ENCODE measurements at regions not wholly inside any gene's neighbourhood (a gene's known extent, or its start where the extent isn't known, plus 50 kb on each side); places are given as distances from the start of the nearest gene placed in this dataset.

GRCh38 chr1:56331892-56332567, 247.3 kb downstream of the PLPP3 start (continued):
- TF ChIP-seq TRIM22 (IDR thresholded peaks at IDR 0.05) (no peak), MTA1 (CRISPR knock-in tag; IDR thresholded peaks at IDR 0.05; ENCODE audit: borderline replicate concordance) (no peak), FOXO1 (CRISPR knock-in tag; IDR thresholded peaks at IDR 0.05) (peak; percentile 87), SNAI1 (CRISPR knock-in tag; IDR thresholded peaks at IDR 0.05; ENCODE audit: borderline replicate concordance) (no peak), CENPT (CRISPR knock-in tag; IDR thresholded peaks at IDR 0.05; ENCODE audit: low read depth) (no peak), RBFOX2 (IDR thresholded peaks at IDR 0.05; ENCODE audit: low read depth, low read length) (no peak), ZFP36L2 (CRISPR knock-in tag; IDR thresholded peaks at IDR 0.05) (no peak), SMAD3 (CRISPR knock-in tag; IDR thresholded peaks at IDR 0.05) (0 out of 2 replicates have a peak, but pooled peaks have one; percentile 53), SIX1 (CRISPR knock-in tag; IDR thresholded peaks at IDR 0.05; ENCODE audit: borderline replicate concordance) (no peak; the same call in 1 of the 2 replicates), SKIL (CRISPR knock-in tag; IDR thresholded peaks at IDR 0.05; ENCODE audit: borderline replicate concordance) (no peak), ZNF263 (CRISPR knock-in tag; IDR thresholded peaks at IDR 0.05) (no peak; the same call in 1 of the 2 replicates), HCFC1 (IDR thresholded peaks at IDR 0.05; ENCODE audit: low read depth, low read length) (no peak), THAP8 (CRISPR knock-in tag; IDR thresholded peaks at IDR 0.05; ENCODE audit: borderline replicate concordance) (no peak), MIER2 (CRISPR knock-in tag; IDR thresholded peaks at IDR 0.05) (peak; percentile 32; the same call in 1 of the 2 replicates), NR2F6 (IDR thresholded peaks at IDR 0.05) (peak; percentile 73), NR2F6 (CRISPR knock-in tag; IDR thresholded peaks at IDR 0.05) (peak; percentile 72), ARNT (IDR thresholded peaks at IDR 0.05) (no peak), JDP2 (CRISPR knock-in tag; IDR thresholded peaks at IDR 0.05; ENCODE audit: borderline replicate concordance) (no peak), ZBTB34 (CRISPR knock-in tag; IDR thresholded peaks at IDR 0.05) (peak; percentile 88; the same call in 1 of the 2 replicates), ATRX (CRISPR knock-in tag; IDR thresholded peaks at IDR 0.05; ENCODE audit: borderline replicate concordance) (no peak), ZNF775 (CRISPR knock-in tag; IDR thresholded peaks at IDR 0.05; ENCODE audit: borderline replicate concordance) (no peak), CEBPZ (IDR thresholded peaks at IDR 0.05; ENCODE audit: low read length) (no peak), PRPF4 (IDR thresholded peaks at IDR 0.05; ENCODE audit: low read depth, low read length, poor library complexity, severe bottlenecking) (no peak)
